Fibroblast of lung (primary cell): ENCODE measurements at regions not wholly inside any gene's neighbourhood (a gene's known extent, or its start where the extent isn't known, plus 50 kb on each side); places are given as distances from the start of the nearest gene placed in this dataset.

Experiments used
- DNase-seq, 2 donors: peaks; one replicate each; pipeline versions ENCODE4 v3.0.0 to v3.0.0-alpha.2; 2010; ENCODE audit warnings: low read depth in 2 of 2
- H2AFZ ChIP-seq: 2 replicates; pipeline ENCODE4 v1.5.1; 2012; ENCODE audit warnings: low read length, control low read depth, inconsistent platforms
- H3K27ac ChIP-seq: 2 replicates; pipeline ENCODE4 v1.5.1; 2011; ENCODE audit warnings: low read length, control low read depth; ENCODE audit not compliant: insufficient read depth
- H3K27me3 ChIP-seq: 2 replicates; pipeline ENCODE4 v1.5.1; 2011; ENCODE audit warnings: mild to moderate bottlenecking, low read length; ENCODE audit not compliant: control insufficient read depth, insufficient read depth
- H3K36me3 ChIP-seq: 2 replicates; pipeline ENCODE4 v1.5.1; 2011; ENCODE audit warnings: low read length; ENCODE audit not compliant: control insufficient read depth, insufficient read depth
- H3K4me1 ChIP-seq: 2 replicates; pipeline ENCODE4 v1.5.1; 2011; ENCODE audit warnings: low read length; ENCODE audit not compliant: control insufficient read depth, insufficient read depth; ENCODE audit errors: extremely low read depth
- H3K4me2 ChIP-seq: 2 replicates; pipeline ENCODE4 v1.5.1; 2011; ENCODE audit warnings: low read length, control low read depth; ENCODE audit not compliant: insufficient read depth; ENCODE audit errors: extremely low read depth
- H3K4me3 ChIP-seq, 4 experiments: fragments of 200-600 bp in 1 of 4; sonication (generic) in 1 of 4; replicated peaks in 1 of 4; 2 replicates each; pipeline ENCODE4 v1.5.1; 2011 to 2016; ENCODE audit warnings: low read length in 4 of 4, low read depth in 3 of 4, mild to moderate bottlenecking in 3 of 4, control low read depth in 2 of 4, inconsistent platforms in 1 of 4, mixed read lengths in 1 of 4; ENCODE audit not compliant: insufficient read depth in 1 of 4; ENCODE audit errors: control extremely low read depth in 1 of 4
- H3K79me2 ChIP-seq: 2 replicates; pipeline ENCODE4 v1.5.1; 2012; ENCODE audit warnings: mild to moderate bottlenecking, low read length, inconsistent platforms; ENCODE audit not compliant: control insufficient read depth, insufficient read depth
- H3K9ac ChIP-seq: 2 replicates; pipeline ENCODE4 v1.5.1; 2011; ENCODE audit warnings: mild to moderate bottlenecking, low read length, control low read depth; ENCODE audit not compliant: insufficient read depth
- H3K9me3 ChIP-seq: 2 replicates; pipeline ENCODE4 v1.5.1; 2012; ENCODE audit warnings: low read depth, low read length; ENCODE audit not compliant: control insufficient read depth, insufficient read depth
- H4K20me1 ChIP-seq: 2 replicates; pipeline ENCODE4 v1.5.1; 2011; ENCODE audit warnings: low read length; ENCODE audit not compliant: control insufficient read depth, insufficient read depth; ENCODE audit errors: extremely low read depth
- EZH2 ChIP-seq: IDR thresholded peaks from 2 replicates; pipeline ENCODE4 v1.5.1; 2012; ENCODE audit warnings: low read length, control low read depth, mild to moderate bottlenecking; ENCODE audit errors: missing control alignments
- TF ChIP-seq, protein P1 (sequence below), 2 donors: IDR thresholded peaks in 1 of 2; conservative IDR thresholded peaks in 1 of 2; 1 replicate in 1 of 2; 2 replicates in 1 of 2; pipeline ENCODE4 v1.5.1; 2011 to 2012; ENCODE audit warnings: low read length in 2 of 2, control low read depth in 1 of 2, inconsistent platforms in 1 of 2, low read depth in 1 of 2, mild to moderate bottlenecking in 1 of 2

DNA sequence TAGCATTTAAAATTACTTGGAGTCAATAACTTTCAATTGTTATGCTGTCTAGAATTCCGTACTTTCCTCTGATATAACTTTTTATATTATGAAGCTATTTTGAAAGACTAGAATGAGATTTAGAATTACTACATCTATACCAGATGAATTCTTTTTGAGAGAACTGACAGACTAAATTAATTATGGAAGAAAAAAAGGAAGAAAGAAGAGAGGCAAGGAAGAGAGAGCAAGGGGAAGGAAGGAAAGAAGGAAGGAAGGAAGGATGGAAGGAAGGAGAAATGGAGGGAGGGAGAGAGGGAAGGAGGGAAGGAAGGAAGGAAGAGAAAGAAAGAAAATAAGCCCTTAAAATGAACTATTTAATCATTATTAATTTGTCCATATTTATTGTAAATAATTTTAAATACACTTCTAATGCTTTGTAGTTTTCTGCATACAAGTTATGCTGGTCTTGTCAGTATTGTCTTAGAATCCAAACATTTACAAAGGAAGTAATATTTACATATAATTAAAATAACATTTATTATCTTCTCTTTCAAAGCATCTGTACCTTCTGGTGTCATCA, 280.4 kb upstream of the HSF2 start:
- Histone ChIP-seq H3K79me2 (no peaks in the 10 kb centered on the region), H2AFZ (no peak overlapping the region), H3K9me3 (no peaks in the 10 kb centered on the region), H4K20me1 (no peaks in the 10 kb centered on the region), H3K4me1 (no peaks in the 10 kb centered on the region), H3K36me3 (no peaks in the 10 kb centered on the region), H3K27me3 (no peaks in the 10 kb centered on the region), H3K4me2 (no peak overlapping the region), H3K27ac (no peak overlapping the region), H3K9ac (no peak overlapping the region), H3K4me3 (no peak overlapping the region)
- TF ChIP-seq EZH2: no peak
- DNase-seq: no peak

DNA sequence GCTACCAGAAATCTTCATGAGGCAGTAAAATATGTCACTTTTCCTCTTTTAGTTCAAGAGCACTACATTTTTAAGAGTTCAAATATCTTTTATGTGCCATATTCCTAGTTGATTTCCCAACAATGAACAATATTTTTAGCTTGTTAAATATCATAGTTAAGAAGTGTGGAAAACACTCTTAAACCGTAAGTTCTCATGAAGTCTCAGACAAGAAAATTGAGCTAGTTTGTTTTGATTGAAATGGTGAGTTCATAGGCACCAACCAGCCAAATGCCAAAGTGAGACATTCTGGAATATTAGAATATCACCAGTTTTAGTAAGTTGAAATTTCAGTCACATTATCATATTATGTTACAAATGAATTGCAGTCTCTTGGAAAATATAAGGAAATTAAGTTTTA, 277.2 kb upstream of the HSF2 start:
- Histone ChIP-seq H3K9ac (no peak overlapping the region), H3K4me3 (no peak overlapping the region), H2AFZ (no peak overlapping the region), H3K4me2 (no peak overlapping the region), H3K79me2 (no peaks in the 10 kb centered on the region), H3K9me3 (no peaks in the 10 kb centered on the region), H3K36me3 (no peaks in the 10 kb centered on the region), H4K20me1 (no peaks in the 10 kb centered on the region), H3K4me1 (no peaks in the 10 kb centered on the region), H3K27me3 (no peaks in the 10 kb centered on the region), H3K27ac (no peak overlapping the region)
- TF ChIP-seq, protein P1, sequence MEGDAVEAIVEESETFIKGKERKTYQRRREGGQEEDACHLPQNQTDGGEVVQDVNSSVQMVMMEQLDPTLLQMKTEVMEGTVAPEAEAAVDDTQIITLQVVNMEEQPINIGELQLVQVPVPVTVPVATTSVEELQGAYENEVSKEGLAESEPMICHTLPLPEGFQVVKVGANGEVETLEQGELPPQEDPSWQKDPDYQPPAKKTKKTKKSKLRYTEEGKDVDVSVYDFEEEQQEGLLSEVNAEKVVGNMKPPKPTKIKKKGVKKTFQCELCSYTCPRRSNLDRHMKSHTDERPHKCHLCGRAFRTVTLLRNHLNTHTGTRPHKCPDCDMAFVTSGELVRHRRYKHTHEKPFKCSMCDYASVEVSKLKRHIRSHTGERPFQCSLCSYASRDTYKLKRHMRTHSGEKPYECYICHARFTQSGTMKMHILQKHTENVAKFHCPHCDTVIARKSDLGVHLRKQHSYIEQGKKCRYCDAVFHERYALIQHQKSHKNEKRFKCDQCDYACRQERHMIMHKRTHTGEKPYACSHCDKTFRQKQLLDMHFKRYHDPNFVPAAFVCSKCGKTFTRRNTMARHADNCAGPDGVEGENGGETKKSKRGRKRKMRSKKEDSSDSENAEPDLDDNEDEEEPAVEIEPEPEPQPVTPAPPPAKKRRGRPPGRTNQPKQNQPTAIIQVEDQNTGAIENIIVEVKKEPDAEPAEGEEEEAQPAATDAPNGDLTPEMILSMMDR (conservative IDR thresholded peaks at IDR 0.05 in 1 of 2, IDR thresholded peaks at IDR 0.05 in 1 of 2; ENCODE audit: low read depth in 1 of 2, low read length in 2 of 2): no peak
- no peak for TF ChIP-seq EZH2
- DNase-seq: no peak

DNA sequence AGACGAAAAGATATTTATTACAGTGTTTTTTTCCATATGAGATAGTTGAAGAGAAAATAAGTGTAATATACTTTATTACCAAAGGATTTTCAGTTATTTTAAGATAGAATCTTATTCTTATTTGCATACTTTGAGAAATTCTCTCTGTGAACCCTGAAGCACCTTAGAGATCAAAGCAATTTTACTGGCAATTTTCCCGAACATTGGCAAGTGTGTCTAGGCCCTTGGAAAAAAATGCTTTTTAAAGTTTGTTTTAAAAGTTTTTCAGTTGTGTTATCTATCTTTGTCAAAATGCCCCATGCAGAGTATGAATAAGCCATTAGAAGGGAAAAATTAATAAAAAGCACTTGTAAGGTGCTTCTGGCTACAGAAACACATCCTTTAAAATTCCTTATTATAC, 276.8 kb upstream of the HSF2 start:
- Histone ChIP-seq H4K20me1 (no peaks in the 10 kb centered on the region), H3K36me3 (no peaks in the 10 kb centered on the region), H3K4me1 (no peaks in the 10 kb centered on the region), H3K79me2 (no peaks in the 10 kb centered on the region), H3K4me2 (no peak overlapping the region), H3K4me3 (no peak overlapping the region), H2AFZ (no peak overlapping the region), H3K9me3 (no peaks in the 10 kb centered on the region), H3K27me3 (no peaks in the 10 kb centered on the region), H3K9ac (no peak overlapping the region), H3K27ac (no peak overlapping the region)
- no peak for DNase-seq
- TF ChIP-seq EZH2: no peak
- TF ChIP-seq, protein P1 (conservative IDR thresholded peaks at IDR 0.05 in 1 of 2, IDR thresholded peaks at IDR 0.05 in 1 of 2; ENCODE audit: low read depth in 1 of 2, low read length in 2 of 2): no peak
